Neural crest cell (in vitro differentiated cells): ENCODE measurements at regions not wholly inside any gene's neighbourhood (a gene's known extent, or its start where the extent isn't known, plus 50 kb on each side); places are given as distances from the start of the nearest gene placed in this dataset.

ENCODE experiments used
- DNase-seq: peaks from one replicate; pipeline ENCODE4 v3.0.0; 2021; ENCODE audit warnings: low read depth, mixed read lengths, low spot score
- H3K27ac Mint-ChIP-seq: one replicate; pipeline ENCODE4 v1.8.0; 2021; ENCODE audit warnings: mild to moderate bottlenecking, mixed read lengths; ENCODE audit not compliant: unreplicated experiment
- H3K27me3 Mint-ChIP-seq: 2 replicates; pipeline ENCODE4 v1.8.0; 2021; ENCODE audit warnings: low read depth, mild to moderate bottlenecking, mixed read lengths
- H3K36me3 Mint-ChIP-seq: 2 replicates; pipeline ENCODE4 v1.8.0; 2021; ENCODE audit warnings: low read depth, mild to moderate bottlenecking, mixed read lengths
- H3K4me1 Mint-ChIP-seq: 2 replicates; pipeline ENCODE4 v1.8.0; 2021; ENCODE audit warnings: mixed read lengths
- H3K4me3 Mint-ChIP-seq: one replicate; pipeline ENCODE4 v1.8.0; 2021; ENCODE audit warnings: mild to moderate bottlenecking, mixed read lengths
- H3K9me3 Mint-ChIP-seq: 2 replicates; pipeline ENCODE4 v1.8.0; 2021; ENCODE audit warnings: mixed read lengths
- TF ChIP-seq, protein P1 (sequence below): fragments of 200-600 bp; sonication (generic); conservative IDR thresholded peaks from 2 replicates; pipeline ENCODE4 v1.5.0; 2021; ENCODE audit warnings: antibody characterized with exemption, mild to moderate bottlenecking

DNA sequence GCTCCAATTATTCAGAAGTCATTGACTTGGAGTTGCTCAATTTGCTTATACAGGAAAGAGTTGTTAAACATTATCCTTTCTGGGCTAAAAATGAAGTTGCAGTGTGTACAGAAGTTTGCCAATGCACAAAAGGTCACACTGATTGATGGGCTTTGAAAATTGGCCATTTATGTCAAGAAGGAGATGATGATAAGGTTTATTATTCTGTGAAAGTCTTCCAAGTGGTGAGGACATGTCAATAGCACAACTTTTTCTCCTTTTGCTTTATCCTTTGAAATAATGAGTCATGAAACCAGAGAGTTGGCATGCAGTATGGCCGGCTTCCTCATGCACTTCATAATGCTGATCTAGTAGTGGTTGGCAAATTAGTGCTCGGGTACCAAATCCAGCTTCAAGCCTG is 848.5 kb upstream of the WWC1 start:
- Mint-ChIP-seq H3K27me3 (no peaks in the 10 kb centered on the region), H3K9me3 (no peaks in the 10 kb centered on the region), H3K4me1 (peaks cover 6% of the 10 kb centered on the region), H3K4me3 (no peak overlapping the region), H3K36me3 (no peaks in the 10 kb centered on the region), H3K27ac (no peak overlapping the region)
- TF ChIP-seq, protein P1, sequence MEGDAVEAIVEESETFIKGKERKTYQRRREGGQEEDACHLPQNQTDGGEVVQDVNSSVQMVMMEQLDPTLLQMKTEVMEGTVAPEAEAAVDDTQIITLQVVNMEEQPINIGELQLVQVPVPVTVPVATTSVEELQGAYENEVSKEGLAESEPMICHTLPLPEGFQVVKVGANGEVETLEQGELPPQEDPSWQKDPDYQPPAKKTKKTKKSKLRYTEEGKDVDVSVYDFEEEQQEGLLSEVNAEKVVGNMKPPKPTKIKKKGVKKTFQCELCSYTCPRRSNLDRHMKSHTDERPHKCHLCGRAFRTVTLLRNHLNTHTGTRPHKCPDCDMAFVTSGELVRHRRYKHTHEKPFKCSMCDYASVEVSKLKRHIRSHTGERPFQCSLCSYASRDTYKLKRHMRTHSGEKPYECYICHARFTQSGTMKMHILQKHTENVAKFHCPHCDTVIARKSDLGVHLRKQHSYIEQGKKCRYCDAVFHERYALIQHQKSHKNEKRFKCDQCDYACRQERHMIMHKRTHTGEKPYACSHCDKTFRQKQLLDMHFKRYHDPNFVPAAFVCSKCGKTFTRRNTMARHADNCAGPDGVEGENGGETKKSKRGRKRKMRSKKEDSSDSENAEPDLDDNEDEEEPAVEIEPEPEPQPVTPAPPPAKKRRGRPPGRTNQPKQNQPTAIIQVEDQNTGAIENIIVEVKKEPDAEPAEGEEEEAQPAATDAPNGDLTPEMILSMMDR, result no peak
- DNase-seq, result no peak

DNA sequence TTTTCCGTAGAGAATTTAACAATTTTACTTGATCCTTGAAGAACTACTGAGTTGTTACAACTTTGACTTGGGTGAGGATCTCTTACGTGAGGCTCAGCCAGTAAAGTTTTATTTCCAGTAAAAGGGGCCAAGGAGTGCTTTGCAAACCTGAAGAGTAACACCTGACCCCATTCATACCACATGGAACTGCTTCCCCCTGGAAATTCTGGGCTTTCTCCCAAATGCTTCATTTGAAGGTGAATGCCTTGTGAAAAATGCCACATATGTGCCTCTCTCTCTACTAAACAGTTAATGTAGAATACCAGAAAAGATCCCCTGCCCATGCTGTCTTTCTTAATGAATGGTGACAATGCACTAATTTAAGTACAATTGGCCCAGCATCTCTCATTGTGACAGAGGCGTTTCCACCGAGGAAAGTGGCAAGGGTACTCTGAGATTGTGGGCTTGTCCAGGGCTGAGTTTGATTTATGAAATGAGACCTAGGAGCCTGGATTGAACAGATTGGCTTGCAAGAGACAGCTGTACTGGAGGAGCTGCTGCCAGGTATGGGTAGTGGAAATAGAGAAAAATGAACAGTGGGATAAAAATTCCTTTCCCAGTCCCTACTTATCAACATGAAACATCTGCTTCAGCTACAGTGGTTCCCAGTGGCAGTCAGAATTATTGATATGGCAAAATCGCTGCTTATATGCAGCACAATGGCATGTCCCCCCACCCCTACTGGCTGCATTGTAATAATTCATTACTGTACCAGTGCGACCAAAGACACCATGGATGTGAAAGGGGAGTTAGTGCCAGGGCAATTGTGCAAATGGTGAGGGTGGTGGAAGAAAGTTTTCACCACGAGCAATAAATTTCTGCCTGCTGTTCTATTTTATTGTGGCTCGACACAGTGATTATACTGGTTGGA is 843.7 kb upstream of the WWC1 start:
- no peak for DNase-seq
- no peak overlapping the region for H3K4me3 Mint-ChIP-seq
- TF ChIP-seq, protein P1, result no peak
- H3K27ac Mint-ChIP-seq, result no peak overlapping the region
- no peaks in the 10 kb centered on the region for H3K27me3 Mint-ChIP-seq
- H3K36me3 Mint-ChIP-seq, result no peaks in the 10 kb centered on the region
- no peaks in the 10 kb centered on the region for H3K9me3 Mint-ChIP-seq
- H3K4me1 Mint-ChIP-seq, result peaks cover 15% of the 10 kb centered on the region

DNA sequence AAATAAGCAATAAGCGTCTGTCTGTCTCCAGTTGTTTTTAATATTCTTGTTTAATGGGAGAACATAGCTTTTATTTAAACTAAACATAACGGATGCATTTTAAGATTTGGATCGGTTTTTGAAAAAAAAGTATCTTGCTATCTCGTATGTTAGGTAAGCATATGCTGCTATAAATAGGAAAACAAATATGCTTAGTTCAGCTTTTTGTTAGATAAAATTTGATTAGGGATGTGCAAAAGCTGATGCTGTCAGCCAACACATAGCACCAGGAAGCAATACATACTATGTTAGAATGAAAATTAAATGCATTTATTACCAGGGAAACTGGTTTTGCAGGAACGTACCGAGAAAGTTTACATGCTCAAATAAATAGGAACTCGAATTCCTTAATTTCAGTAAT is 843.1 kb upstream of the WWC1 start:
- TF ChIP-seq, protein P1, result no peak
- no peaks in the 10 kb centered on the region for H3K27me3 Mint-ChIP-seq
- no peak overlapping the region for H3K4me3 Mint-ChIP-seq
- no peak for DNase-seq
- H3K27ac Mint-ChIP-seq, result no peak overlapping the region
- H3K9me3 Mint-ChIP-seq, result no peaks in the 10 kb centered on the region
- H3K4me1 Mint-ChIP-seq, result peaks cover 21% of the 10 kb centered on the region
- no peaks in the 10 kb centered on the region for H3K36me3 Mint-ChIP-seq

GRCh38 chr5:167451076-167451475 is 840.4 kb upstream of the WWC1 start:
- no peak for DNase-seq
- H3K9me3 Mint-ChIP-seq, result peaks cover 4% of the 10 kb centered on the region
- H3K27ac Mint-ChIP-seq, result no peak overlapping the region
- TF ChIP-seq, protein P1, result no peak
- H3K27me3 Mint-ChIP-seq, result no peaks in the 10 kb centered on the region
- no peaks in the 10 kb centered on the region for H3K36me3 Mint-ChIP-seq
- no peak overlapping the region for H3K4me3 Mint-ChIP-seq
- H3K4me1 Mint-ChIP-seq, result peaks cover 39% of the 10 kb centered on the region

GRCh38 chr5:167452136-167452535 is 839.3 kb upstream of the WWC1 start:
- H3K27ac Mint-ChIP-seq, result no peak overlapping the region
- DNase-seq, result no peak
- no peak overlapping the region for H3K4me3 Mint-ChIP-seq
- H3K9me3 Mint-ChIP-seq, result peaks cover 4% of the 10 kb centered on the region
- no peaks in the 10 kb centered on the region for H3K36me3 Mint-ChIP-seq
- peaks cover 39% of the 10 kb centered on the region for H3K4me1 Mint-ChIP-seq
- TF ChIP-seq, protein P1, result no peak
- no peaks in the 10 kb centered on the region for H3K27me3 Mint-ChIP-seq
